ENCODE measurements at regions not wholly inside any gene's neighbourhood (a gene's known extent, or its start where the extent isn't known, plus 50 kb on each side); places are given as distances from the start of the nearest gene placed in this dataset.

- no peak for TF ChIP-seq CTCF (IDR thresholded peaks at IDR 0.05; ENCODE audit: control extremely low read depth in 1 of 3, insufficient read depth in 1 of 3, low read depth in 1 of 3, low read length in 3 of 3)
- no peak for TF ChIP-seq SRF (IDR thresholded peaks at IDR 0.05; ENCODE audit: low read depth, low read length)
- no peak for TF ChIP-seq SP1 (IDR thresholded peaks at IDR 0.05; ENCODE audit: low read depth, low read length)
- TF ChIP-seq RXRA (IDR thresholded peaks at IDR 0.05; ENCODE audit: insufficient read depth, low read depth, low read length): no peak
- no peak for TF ChIP-seq RFX5 (IDR thresholded peaks at IDR 0.05; ENCODE audit: borderline replicate concordance, low read depth, low read length)
- TF ChIP-seq POLR2AphosphoS5 (IDR thresholded peaks at IDR 0.05; ENCODE audit: low read depth, low read length): no peak
- TF ChIP-seq RBBP5 (IDR thresholded peaks at IDR 0.05; ENCODE audit: borderline replicate concordance, low read depth, low read length): no peak
- no peak for TF ChIP-seq ATF2 (IDR thresholded peaks at IDR 0.05; ENCODE audit: low read length)
- TF ChIP-seq CEBPB (IDR thresholded peaks at IDR 0.05; ENCODE audit: low read depth, low read length): no peak
- no peak for TF ChIP-seq ATF3 (IDR thresholded peaks at IDR 0.05; ENCODE audit: insufficient read depth, low read depth, low read length)
- TF ChIP-seq GTF2F1 (IDR thresholded peaks at IDR 0.05; ENCODE audit: borderline replicate concordance, low read depth, low read length): no peak
- TF ChIP-seq RAD21 (IDR thresholded peaks at IDR 0.05 in 1 of 2, conservative IDR thresholded peaks at IDR 0.05 in 1 of 2; ENCODE audit: low read depth in 2 of 2, low read length in 2 of 2): no peak
- TF ChIP-seq TAF1 (IDR thresholded peaks at IDR 0.05; ENCODE audit: low read depth, low read length): no peak
Measured at GRCh38 chr5:173378727-173379126, 50.5 kb upstream of the STC2 start.

Measured in H1 (cell line).